ENCODE measurements at regions not wholly inside any gene's neighbourhood (a gene's known extent, or its start where the extent isn't known, plus 50 kb on each side); places are given as distances from the start of the nearest gene placed in this dataset.

GRCh38 chr16:65895906-65896305 is 470.6 kb upstream of the CDH5 start:
- Histone ChIP-seq H3K9me3 (ENCODE audit: control insufficient read depth in 1 of 2, insufficient read depth in 1 of 2, low read depth in 1 of 2, low read length in 2 of 2) (no peaks in the 10 kb centered on the region), H3K79me2 (ENCODE audit: insufficient read depth, low read length) (no peaks in the 10 kb centered on the region), H3K9me2 (ENCODE audit: insufficient read depth) (no peaks in the 10 kb centered on the region), H3K4me2 (ENCODE audit: low read length) (no peak overlapping the region), H3K36me3 (ENCODE audit: control insufficient read depth in 1 of 2, insufficient read depth in 2 of 2, low read length in 2 of 2) (no peaks in the 10 kb centered on the region; a peak in 1 of 4 replicates), H3K27me3 (ENCODE audit: insufficient read depth, low read length) (peaks cover 13% of the 10 kb centered on the region), H3K4me1 (ENCODE audit: control insufficient read depth in 1 of 2, insufficient read depth in 2 of 2, low read length in 2 of 2) (no peaks in the 10 kb centered on the region), H4K20me1 (ENCODE audit: insufficient read depth) (no peaks in the 10 kb centered on the region), H3K4me3 (replicated peaks in 1 of 2; ENCODE audit: low read depth in 1 of 2, low read length in 2 of 2) (no peak overlapping the region), H3K9ac (ENCODE audit: low read length) (no peak overlapping the region), H2AFZ (ENCODE audit: low read depth, low read length, poor library complexity, severe bottlenecking) (no peak overlapping the region), H3K27ac (ENCODE audit: low read depth, low read length) (no peak overlapping the region)
- DNase-seq (ENCODE audit: low read depth, low spot score) (no peak), ATAC-seq (no peak)
- RAD21 ChIA-PET (ENCODE audit: low non-redundant PET in 1 of 2, low total read pairs in 2 of 2, uncharacterized antibody in 2 of 2, unreplicated experiment in 2 of 2): no interaction called here
- POLR2A ChIA-PET: no interaction called here
- CTCF ChIA-PET: no interaction called here
- intact Hi-C loops (cut with micrococcal nuclease): no loop called here
- no TSS peak for BruUV-seq (replicated peaks)
- no peak for TF ChIP-seq SRF (IDR thresholded peaks at IDR 0.05; ENCODE audit: low read depth)
- TF ChIP-seq ELF1 (IDR thresholded peaks at IDR 0.05; ENCODE audit: borderline replicate concordance, low read depth): no peak
- no peak for TF ChIP-seq POLR2AphosphoS5 (IDR thresholded peaks at IDR 0.05; ENCODE audit: low read depth, low read length)
- no peak for TF ChIP-seq ZBTB33 (IDR thresholded peaks at IDR 0.05; ENCODE audit: extremely low read depth, insufficient replicate concordance, low read length)
- no peak for TF ChIP-seq POLR2A (IDR thresholded peaks at IDR 0.05; ENCODE audit: borderline replicate concordance, extremely low read depth, insufficient read depth, insufficient read length)
- TF ChIP-seq SIN3A (IDR thresholded peaks at IDR 0.05; ENCODE audit: low read depth): no peak
- no peak for TF ChIP-seq YY1 (IDR thresholded peaks at IDR 0.05; ENCODE audit: extremely low read depth, insufficient replicate concordance, low read depth, low read length)
- no peak for TF ChIP-seq EZH2phosphoT487 (IDR thresholded peaks at IDR 0.05; ENCODE audit: borderline replicate concordance)
- TF ChIP-seq CTCF (IDR thresholded peaks at IDR 0.05 in 2 of 3, conservative IDR thresholded peaks at IDR 0.05 in 1 of 3; ENCODE audit: borderline replicate concordance in 1 of 3, insufficient read depth in 1 of 3, low read depth in 2 of 3, low read length in 2 of 3): no peak
- no peak for TF ChIP-seq ATF3 (IDR thresholded peaks at IDR 0.05)
- TF ChIP-seq RAD21 (IDR thresholded peaks at IDR 0.05; ENCODE audit: low read depth): no peak
- no peak for TF ChIP-seq TCF7L2 (IDR thresholded peaks at IDR 0.05; ENCODE audit: borderline replicate concordance, extremely low read depth, insufficient read depth, insufficient read length)
- no peak for TF ChIP-seq CEBPB (IDR thresholded peaks at IDR 0.05; ENCODE audit: low read depth)
- TF ChIP-seq MAX (IDR thresholded peaks at IDR 0.05): no peak
